Astrocyte (in vitro differentiated cells and primary cell): ENCODE measurements at regions not wholly inside any gene's neighbourhood (a gene's known extent, or its start where the extent isn't known, plus 50 kb on each side); places are given as distances from the start of the nearest gene placed in this dataset.

Experiments
- CTCF ChIP-seq: IDR thresholded peaks from 2 replicates; pipeline ENCODE4 v1.5.1; 2011; ENCODE audit warnings: low read depth, mild to moderate bottlenecking, inconsistent platforms, low read length, moderate library complexity; ENCODE audit not compliant: insufficient read depth
- EZH2 ChIP-seq: IDR thresholded peaks from 2 replicates; pipeline ENCODE4 v1.6.1; 2012; ENCODE audit warnings: mild to moderate bottlenecking, low read length, inconsistent platforms; ENCODE audit not compliant: insufficient read depth

DNA sequence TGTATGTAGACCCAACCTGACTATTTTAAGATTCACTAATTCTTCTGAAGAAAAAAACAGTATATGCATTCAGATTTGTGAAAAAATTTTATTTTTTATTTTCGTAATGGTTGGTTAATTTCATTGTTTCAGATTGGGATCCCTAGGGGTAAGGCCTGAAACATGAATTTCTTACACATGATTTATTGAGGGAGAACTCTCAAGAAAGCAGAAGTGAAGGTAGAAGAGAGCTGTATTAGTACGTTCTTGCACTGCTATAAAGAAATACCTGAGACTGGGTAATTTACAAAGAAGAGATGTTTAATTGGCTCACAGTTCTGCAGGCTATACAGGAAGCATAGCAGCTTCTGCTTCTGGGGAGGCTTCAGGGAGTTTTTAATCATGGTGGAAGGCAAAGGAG lies 611.9 kb upstream of the TECRL start:
- TF ChIP-seq CTCF (no peak), EZH2 (no peak)
